ENCODE measurements at regions not wholly inside any gene's neighbourhood (a gene's known extent, or its start where the extent isn't known, plus 50 kb on each side); places are given as distances from the start of the nearest gene placed in this dataset.

DNA sequence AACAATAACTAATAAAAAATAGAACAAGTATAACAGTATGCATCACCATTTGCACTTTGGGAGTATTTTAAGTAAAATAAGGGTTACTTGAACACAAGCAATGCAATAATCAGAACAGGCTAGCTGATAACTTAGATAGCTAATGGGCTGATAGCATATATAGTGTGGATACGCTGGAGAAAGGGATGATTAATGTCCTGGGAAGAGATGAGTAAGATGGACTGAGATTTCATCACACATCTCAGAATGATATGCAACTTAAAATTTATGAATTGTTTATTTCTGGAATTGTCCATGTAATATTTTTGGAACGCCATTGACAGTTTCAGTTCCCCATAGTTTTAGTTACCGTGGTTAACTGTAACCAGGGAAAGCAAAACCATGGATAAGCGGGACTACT is 173.6 kb downstream of the ISL1 start:
- no peak for TF ChIP-seq ZFX (IDR thresholded peaks at IDR 0.05)
- TF ChIP-seq, protein P1, sequence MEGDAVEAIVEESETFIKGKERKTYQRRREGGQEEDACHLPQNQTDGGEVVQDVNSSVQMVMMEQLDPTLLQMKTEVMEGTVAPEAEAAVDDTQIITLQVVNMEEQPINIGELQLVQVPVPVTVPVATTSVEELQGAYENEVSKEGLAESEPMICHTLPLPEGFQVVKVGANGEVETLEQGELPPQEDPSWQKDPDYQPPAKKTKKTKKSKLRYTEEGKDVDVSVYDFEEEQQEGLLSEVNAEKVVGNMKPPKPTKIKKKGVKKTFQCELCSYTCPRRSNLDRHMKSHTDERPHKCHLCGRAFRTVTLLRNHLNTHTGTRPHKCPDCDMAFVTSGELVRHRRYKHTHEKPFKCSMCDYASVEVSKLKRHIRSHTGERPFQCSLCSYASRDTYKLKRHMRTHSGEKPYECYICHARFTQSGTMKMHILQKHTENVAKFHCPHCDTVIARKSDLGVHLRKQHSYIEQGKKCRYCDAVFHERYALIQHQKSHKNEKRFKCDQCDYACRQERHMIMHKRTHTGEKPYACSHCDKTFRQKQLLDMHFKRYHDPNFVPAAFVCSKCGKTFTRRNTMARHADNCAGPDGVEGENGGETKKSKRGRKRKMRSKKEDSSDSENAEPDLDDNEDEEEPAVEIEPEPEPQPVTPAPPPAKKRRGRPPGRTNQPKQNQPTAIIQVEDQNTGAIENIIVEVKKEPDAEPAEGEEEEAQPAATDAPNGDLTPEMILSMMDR (conservative IDR thresholded peaks at IDR 0.05) = no peak
- H3K27ac ChIP-seq = no peak overlapping the region

DNA sequence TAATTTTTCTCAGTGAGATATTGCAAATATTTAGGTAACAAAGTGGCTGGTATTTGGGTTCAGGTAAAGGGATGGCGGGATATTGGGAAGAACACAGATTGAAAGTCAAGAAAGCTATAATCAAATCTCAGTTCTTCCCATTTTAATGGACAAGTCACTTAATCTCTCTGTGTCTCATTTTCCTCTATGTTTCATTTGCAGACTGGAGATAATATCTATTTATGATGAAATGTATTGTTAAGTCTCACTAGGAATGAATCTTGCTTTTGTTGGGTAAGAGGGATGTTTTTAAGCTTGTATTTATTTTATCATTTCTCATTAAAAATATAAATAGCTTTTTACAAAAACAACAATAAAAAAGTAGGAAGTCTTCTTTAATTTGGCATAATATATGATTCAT is 175.4 kb downstream of the ISL1 start:
- no peak overlapping the region for H3K27ac ChIP-seq
- TF ChIP-seq ZFX (IDR thresholded peaks at IDR 0.05) = no peak
- TF ChIP-seq, protein P1 (conservative IDR thresholded peaks at IDR 0.05) = no peak

DNA sequence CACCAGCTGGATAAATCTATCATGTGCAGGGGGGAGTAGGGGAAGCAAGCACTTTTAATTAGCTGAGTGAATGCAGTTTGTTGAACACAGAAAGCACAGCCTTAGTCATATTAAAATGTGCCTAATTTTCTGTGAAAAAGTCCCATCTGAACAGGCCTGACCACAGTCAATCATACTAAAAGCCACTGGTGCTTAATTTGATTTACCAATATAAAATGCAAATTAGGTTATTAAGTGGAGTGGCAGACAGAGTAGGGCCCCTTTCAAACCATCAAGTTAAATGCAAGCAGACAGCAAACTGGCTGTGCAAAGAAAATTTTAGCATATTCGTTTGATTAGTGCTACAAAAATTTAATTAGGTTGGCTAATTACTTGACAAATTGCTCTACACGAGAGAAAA is 176.1 kb downstream of the ISL1 start:
- no peak overlapping the region for H3K27ac ChIP-seq
- TF ChIP-seq, protein P1 (conservative IDR thresholded peaks at IDR 0.05) = no peak
- no peak for TF ChIP-seq ZFX (IDR thresholded peaks at IDR 0.05)

DNA sequence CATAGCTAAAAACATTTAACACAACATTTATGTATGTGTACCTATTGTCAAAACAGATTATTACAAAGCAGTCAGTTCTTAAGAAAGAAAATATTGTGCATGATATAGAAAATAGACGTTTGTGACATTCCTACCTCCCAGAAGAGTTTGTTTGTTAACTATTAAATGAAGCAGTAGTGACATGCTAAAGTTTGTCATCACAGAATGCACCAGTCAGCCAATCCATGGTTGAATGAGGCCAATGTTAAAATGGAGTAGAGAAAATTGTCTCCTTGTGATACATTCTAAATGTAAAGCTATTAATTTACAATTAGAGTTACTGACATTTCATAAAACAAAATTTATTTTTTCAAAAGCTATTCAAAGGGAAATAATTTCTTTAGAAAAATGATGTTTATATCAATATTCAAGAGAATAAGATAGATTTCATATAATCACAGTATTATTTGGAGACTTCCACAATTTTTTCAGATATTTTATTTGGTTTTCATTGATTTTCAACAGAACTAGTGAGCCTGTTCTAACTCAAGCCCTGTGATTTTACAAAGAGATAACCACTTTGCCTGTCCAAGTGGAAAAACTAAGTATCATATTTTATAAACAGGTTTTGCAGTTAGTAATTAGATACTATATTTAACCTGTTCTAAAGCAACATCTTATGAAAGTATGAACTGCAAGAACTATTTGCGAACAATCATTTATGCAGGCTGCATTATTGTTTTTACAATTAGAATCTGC is 176.8 kb downstream of the ISL1 start:
- no peak overlapping the region for H3K27ac ChIP-seq
- TF ChIP-seq ZFX (IDR thresholded peaks at IDR 0.05) = no peak
- TF ChIP-seq, protein P1 (conservative IDR thresholded peaks at IDR 0.05) = no peak

DNA sequence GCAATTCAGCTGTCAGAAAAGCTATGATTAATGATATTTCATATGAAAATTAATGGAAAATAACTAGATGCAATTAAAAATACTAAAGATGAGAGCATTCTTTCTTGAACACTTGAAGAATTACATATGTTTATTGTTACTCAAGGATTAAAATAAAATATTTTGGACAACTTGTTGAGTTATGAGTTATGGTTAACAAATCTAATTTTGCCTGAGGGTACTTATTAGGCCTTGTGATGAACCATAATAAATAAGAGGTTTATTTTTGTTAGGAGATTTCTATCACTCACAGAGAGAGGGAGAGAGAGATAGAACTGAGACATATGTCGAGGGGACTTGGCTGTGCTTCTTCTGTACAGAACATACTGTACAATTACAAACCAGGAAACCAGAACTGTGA is 183.7 kb downstream of the ISL1 start:
- no peak for TF ChIP-seq ZFX (IDR thresholded peaks at IDR 0.05)
- TF ChIP-seq, protein P1 (conservative IDR thresholded peaks at IDR 0.05) = no peak
- H3K27ac ChIP-seq = no peak overlapping the region

DNA sequence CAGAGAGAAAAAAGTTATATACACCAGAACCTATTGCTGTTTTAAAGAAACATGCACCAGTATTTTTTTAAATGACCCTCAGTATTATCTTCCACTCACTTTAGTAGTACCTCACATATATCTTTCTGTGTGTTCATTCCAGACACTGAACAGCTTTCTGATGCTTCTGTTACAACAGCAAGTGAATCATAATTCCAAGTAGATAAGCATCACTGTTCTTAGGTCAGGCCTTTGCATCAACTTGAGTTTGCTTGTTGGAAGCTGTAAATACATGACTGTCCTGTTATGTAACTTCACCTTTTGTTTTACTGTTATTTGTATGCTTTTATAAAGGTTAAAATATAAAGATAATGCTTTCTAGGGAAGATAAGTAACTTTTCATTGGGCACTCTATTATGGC is 184.4 kb downstream of the ISL1 start:
- H3K27ac ChIP-seq = no peak overlapping the region
- no peak for TF ChIP-seq ZFX (IDR thresholded peaks at IDR 0.05)
- TF ChIP-seq, protein P1 (conservative IDR thresholded peaks at IDR 0.05) = no peak

DNA sequence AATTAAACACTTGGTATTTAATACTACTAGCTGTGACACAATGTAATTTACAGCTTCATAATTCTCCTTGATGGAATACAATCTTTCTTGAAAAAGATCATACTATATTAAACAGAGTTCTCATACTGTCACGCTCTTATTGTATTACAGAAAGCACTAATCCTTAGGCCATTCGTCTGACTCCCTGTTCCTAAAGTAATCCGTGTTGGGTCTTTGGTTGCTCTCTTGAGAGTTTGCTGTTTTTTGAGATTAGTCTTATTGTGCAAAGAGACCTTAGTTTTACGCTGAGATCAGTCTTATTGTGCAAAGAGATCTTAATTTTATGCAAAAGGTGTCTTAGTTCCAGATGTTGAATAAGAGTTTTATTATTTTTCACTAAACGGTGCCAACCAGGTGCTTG is 190.6 kb downstream of the ISL1 start:
- no peak for TF ChIP-seq ZFX (IDR thresholded peaks at IDR 0.05)
- TF ChIP-seq, protein P1 (conservative IDR thresholded peaks at IDR 0.05) = no peak
- no peak overlapping the region for H3K27ac ChIP-seq

Data from C4-2B (cell line).